ENCODE measurements at regions not wholly inside any gene's neighbourhood (a gene's known extent, or its start where the extent isn't known, plus 50 kb on each side); places are given as distances from the start of the nearest gene placed in this dataset.

DNA sequence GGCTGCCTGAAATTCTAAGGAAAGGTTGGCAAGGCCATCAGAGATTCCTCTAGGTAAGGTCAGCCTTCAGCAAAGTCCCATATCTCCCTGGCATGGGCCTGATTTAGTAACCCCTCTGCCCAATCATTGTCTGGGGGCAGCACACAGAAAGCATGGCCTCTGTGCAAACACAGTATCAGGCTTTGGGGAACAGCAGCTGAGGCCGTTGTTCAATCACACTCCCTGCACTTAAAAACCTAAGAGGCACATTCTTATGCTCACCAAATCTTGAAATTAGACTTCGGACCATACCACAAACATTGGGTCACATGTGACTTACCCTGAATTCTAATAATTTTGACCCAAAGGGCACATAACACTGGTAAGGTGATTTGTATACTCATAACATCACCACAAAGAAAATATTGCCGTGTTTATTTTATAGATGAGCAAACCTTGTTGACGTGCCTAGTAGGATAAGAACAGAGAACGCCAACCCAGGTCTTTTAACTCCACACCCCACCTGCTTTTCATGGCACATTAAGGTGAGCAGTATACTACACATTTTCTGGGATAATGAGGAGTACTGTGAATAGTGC lies 212.7 kb downstream of the HNMT start:
- TF ChIP-seq, protein P1, sequence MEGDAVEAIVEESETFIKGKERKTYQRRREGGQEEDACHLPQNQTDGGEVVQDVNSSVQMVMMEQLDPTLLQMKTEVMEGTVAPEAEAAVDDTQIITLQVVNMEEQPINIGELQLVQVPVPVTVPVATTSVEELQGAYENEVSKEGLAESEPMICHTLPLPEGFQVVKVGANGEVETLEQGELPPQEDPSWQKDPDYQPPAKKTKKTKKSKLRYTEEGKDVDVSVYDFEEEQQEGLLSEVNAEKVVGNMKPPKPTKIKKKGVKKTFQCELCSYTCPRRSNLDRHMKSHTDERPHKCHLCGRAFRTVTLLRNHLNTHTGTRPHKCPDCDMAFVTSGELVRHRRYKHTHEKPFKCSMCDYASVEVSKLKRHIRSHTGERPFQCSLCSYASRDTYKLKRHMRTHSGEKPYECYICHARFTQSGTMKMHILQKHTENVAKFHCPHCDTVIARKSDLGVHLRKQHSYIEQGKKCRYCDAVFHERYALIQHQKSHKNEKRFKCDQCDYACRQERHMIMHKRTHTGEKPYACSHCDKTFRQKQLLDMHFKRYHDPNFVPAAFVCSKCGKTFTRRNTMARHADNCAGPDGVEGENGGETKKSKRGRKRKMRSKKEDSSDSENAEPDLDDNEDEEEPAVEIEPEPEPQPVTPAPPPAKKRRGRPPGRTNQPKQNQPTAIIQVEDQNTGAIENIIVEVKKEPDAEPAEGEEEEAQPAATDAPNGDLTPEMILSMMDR (IDR thresholded peaks at IDR 0.05): no peak
- no peak for TF ChIP-seq EP300 (IDR thresholded peaks at IDR 0.05; ENCODE audit: low read depth)

Data from transverse colon (tissue), 3 donors.